ENCODE measurements at regions not wholly inside any gene's neighbourhood (a gene's known extent, or its start where the extent isn't known, plus 50 kb on each side); places are given as distances from the start of the nearest gene placed in this dataset.

- TF ChIP-seq CTCF (conservative IDR thresholded peaks at IDR 0.05; ENCODE audit: low read depth, low read length) (no peak), RAD21 (IDR thresholded peaks at IDR 0.05; ENCODE audit: low read length) (no peak), POLR2A (IDR thresholded peaks at IDR 0.05; ENCODE audit: low read depth, low read length) (no peak), ELK1 (IDR thresholded peaks at IDR 0.05; ENCODE audit: borderline replicate concordance, low read depth, low read length) (no peak), CEBPB (IDR thresholded peaks at IDR 0.05; ENCODE audit: low read depth, low read length) (no peak), USF2 (IDR thresholded peaks at IDR 0.05; ENCODE audit: low read depth, low read length) (no peak), MAZ (IDR thresholded peaks at IDR 0.05; ENCODE audit: borderline replicate concordance, low read depth, low read length) (no peak), BHLHE40 (IDR thresholded peaks at IDR 0.05; ENCODE audit: low read depth, low read length) (no peak), FOS (IDR thresholded peaks at IDR 0.05; ENCODE audit: low read depth, low read length) (no peak)
These were observed 483.6 kb downstream of the KLF5 start for GRCh38 chr13:73542446-73542845.
